NB4 (cell line): ENCODE measurements at regions not wholly inside any gene's neighbourhood (a gene's known extent, or its start where the extent isn't known, plus 50 kb on each side); places are given as distances from the start of the nearest gene placed in this dataset.

ENCODE experiments used
- DNase-seq: peaks from one replicate; pipeline ENCODE4 v3.0.0; 2010; ENCODE audit warnings: low read depth
- H3K4me3 ChIP-seq: one replicate; pipeline ENCODE4 v1.5.1; 2011; ENCODE audit warnings: mild to moderate bottlenecking, low read depth, low read length, moderate library complexity
- CTCF ChIP-seq: IDR thresholded peaks from one replicate; pipeline ENCODE4 v1.5.1; 2012; ENCODE audit warnings: low read depth, low read length
- MAX ChIP-seq: IDR thresholded peaks from 2 replicates; pipeline ENCODE4 v1.6.1; 2011; ENCODE audit warnings: low read depth, low read length
- MYC ChIP-seq: IDR thresholded peaks from 2 replicates; pipeline ENCODE4 v1.6.1; 2011; ENCODE audit warnings: low read depth, low read length
- POLR2A ChIP-seq: IDR thresholded peaks from 2 replicates; pipeline ENCODE4 v1.6.1; 2011; ENCODE audit warnings: mild to moderate bottlenecking; ENCODE audit not compliant: insufficient read length; ENCODE audit errors: extremely low read depth

DNA sequence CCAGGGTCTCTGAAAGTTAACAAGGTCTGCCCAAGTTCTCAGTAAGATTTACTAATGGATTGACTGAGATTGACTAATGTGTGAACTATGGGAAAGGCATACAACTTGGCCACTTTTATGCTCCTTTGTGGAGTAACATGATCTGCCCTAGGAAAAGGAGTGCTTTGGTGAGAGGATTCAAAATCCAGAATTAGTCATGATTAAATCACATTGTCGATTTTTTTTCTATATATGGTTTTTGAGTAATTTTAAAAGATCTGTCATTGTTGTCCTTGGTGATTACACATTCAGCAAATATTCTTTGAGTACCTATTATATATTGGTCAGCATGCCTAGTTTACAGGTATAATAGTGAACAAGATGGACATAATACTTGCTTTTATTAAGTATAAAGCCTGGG, 147.7 kb upstream of the SYT10 start:
- no peak for DNase-seq

GRCh38 chr12:33587784-33588712, 148.4 kb upstream of the SYT10 start:
- TF ChIP-seq MAX, result peak; percentile 31; the same call in 1 of the 2 replicates
- no peak for TF ChIP-seq CTCF
- TF ChIP-seq MYC, result no peak
- peak; percentile 94 for DNase-seq

More for the DNA sequence above, 147.7 kb upstream of the SYT10 start:
- H3K4me3 ChIP-seq, result no peak overlapping the region
- TF ChIP-seq POLR2A, result no peak
- no peak for TF ChIP-seq MAX
- TF ChIP-seq CTCF, result no peak
- TF ChIP-seq MYC, result no peak

GRCh38 chr12:33588725-33589405, 149.2 kb upstream of the SYT10 start:
- TF ChIP-seq POLR2A (no peak), CTCF (no peak)
- peak overlapping the region; percentile 32 for H3K4me3 ChIP-seq
- peak; percentile 30 for DNase-seq

More at GRCh38 chr12:33587784-33588712, 148.4 kb upstream of the SYT10 start:
- peak overlapping the region; percentile 32 for H3K4me3 ChIP-seq

DNA sequence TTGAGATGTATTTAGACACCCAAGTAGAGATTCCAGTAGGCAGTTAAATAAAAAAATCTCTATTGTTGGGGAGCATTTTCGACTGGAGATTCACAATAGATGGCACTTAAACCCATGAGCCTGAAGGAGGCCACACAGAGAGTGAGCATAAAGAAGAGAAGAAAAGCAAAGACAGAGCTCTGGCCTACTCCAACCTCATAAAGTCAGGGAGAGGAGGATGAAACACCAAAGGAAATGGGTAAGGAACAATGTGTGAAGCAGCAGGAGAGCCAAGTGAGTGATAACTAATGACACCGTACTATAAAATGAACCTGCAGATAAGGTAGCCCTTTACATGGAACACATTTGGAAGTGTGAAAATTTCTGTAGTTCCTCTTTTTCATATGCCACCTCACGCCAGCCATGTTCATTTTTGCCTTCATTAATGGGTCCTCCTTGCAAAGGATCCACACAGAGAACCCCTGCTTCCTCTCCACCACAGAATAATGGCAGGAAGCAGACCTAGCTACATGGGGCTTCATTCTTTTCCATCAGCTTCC, 150.0 kb upstream of the SYT10 start:
- peak; percentile 14 for DNase-seq
- TF ChIP-seq MYC (no peak), POLR2A (no peak), CTCF (no peak), MAX (no peak)
- H3K4me3 ChIP-seq, result no peak overlapping the region

DNA sequence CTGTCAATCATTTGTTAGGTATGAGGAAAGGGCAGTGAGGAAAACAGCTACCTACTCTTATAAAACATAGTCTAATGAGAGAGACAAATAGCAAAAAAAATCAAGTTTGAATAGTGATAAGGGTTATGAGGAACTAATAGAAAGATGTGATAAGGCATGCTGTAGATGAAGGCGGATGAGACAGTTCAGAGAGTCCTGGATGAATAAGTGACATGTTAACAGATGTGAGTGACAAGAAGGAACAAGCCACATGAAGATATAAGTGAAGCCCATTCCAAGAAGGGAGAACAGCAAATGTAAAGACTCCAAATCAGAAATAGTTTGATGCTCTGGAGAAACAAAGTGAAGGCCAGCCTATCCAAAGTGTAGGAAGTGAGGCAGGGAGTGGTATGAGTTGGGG, 154.1 kb upstream of the SYT10 start:
- TF ChIP-seq CTCF (no peak), MYC (no peak), MAX (no peak), POLR2A (no peak)
- no peak overlapping the region for H3K4me3 ChIP-seq
- no peak for DNase-seq
